IMR-90 (cell line): ENCODE measurements at regions not wholly inside any gene's neighbourhood (a gene's known extent, or its start where the extent isn't known, plus 50 kb on each side); places are given as distances from the start of the nearest gene placed in this dataset.
"Not testable (repeated sequence)": the region's sequence is repeated elsewhere in the genome, so short reads cannot be mapped to it uniquely, and the experiment has no call there.

Source experiments
- ATAC-seq: fragments of 200-7000 bp; cut with Tn5 transposase; 2 replicates; pipeline ENCODE4 v1.9.1; 2020; ENCODE audit warnings: low read depth, mild to moderate bottlenecking, moderate library complexity
- BruUV-seq: library from RNA; stranded (reverse); fragments of 400-500 nt; replicated peaks from 2 replicates; lab custom pipeline; 2021; lab: Mats Ljungman, UMichigan
- CTCF ChIA-PET: fragments of 300-600 bp; formaldehyde crosslinking; extraction: SDS; loops from one replicate; lab custom pipeline; 2021; ENCODE audit warnings: antibody characterized with exemption; lab: Yijun Ruan, JAX
- POLR2A ChIA-PET: fragments of 300-600 bp; sonication (Branson Sonifier 250); formaldehyde crosslinking; loops from one replicate; lab custom pipeline; 2022; ENCODE audit warnings: antibody characterized with exemption; ENCODE audit not compliant: unreplicated experiment; lab: Charles Lee
- DNase-seq: peaks from one replicate; pipeline ENCODE4 v3.0.0; 2013
- H2AFZ ChIP-seq: replicated peaks from 2 replicates; pipeline ENCODE3; 2013; ENCODE audit warnings: low read length, mild to moderate bottlenecking; ENCODE audit not compliant: poor library complexity
- H2AK5ac ChIP-seq: 2 replicates; pipeline ENCODE4 v1.6.1; 2013; ENCODE audit warnings: low read depth, low read length, inconsistent platforms
- H2AK9ac ChIP-seq: replicated peaks from 2 replicates; pipeline ENCODE3; 2013; ENCODE audit warnings: mild to moderate bottlenecking, low read depth, low read length, moderate library complexity; ENCODE audit not compliant: poor library complexity
- H2BK120ac ChIP-seq: 2 replicates; pipeline ENCODE4 v1.6.1; 2013; ENCODE audit warnings: low read depth, low read length, inconsistent platforms
- H2BK15ac ChIP-seq: 3 replicates; pipeline ENCODE4 v1.6.1; 2013; ENCODE audit warnings: low read depth, low read length, inconsistent platforms
- H2BK20ac ChIP-seq: 2 replicates; pipeline ENCODE4 v1.6.1; 2013; ENCODE audit warnings: low read depth, mild to moderate bottlenecking, inconsistent platforms, low read length, moderate library complexity
- H2BK5ac ChIP-seq: 2 replicates; pipeline ENCODE4 v1.6.1; 2013; ENCODE audit warnings: mild to moderate bottlenecking, low read depth, low read length, inconsistent platforms; ENCODE audit not compliant: poor library complexity, severe bottlenecking
- H3K14ac ChIP-seq: replicated peaks from 2 replicates; pipeline ENCODE4 v1.6.1; 2013; ENCODE audit warnings: low read depth, low read length, inconsistent platforms
- H3K18ac ChIP-seq: 2 replicates; pipeline ENCODE4 v1.6.1; 2013; ENCODE audit warnings: low read depth, low read length, control low read depth
- H3K23ac ChIP-seq: 2 replicates; pipeline ENCODE4 v1.6.1; 2013; ENCODE audit warnings: low read depth, low read length, inconsistent platforms
- H3K27ac ChIP-seq: 2 replicates; pipeline ENCODE4 v1.5.1; 2013; ENCODE audit warnings: mild to moderate bottlenecking, control low read depth, low read length; ENCODE audit not compliant: insufficient read depth
- H3K27me3 ChIP-seq: 2 replicates; pipeline ENCODE4 v1.6.1; 2013; ENCODE audit warnings: low read length; ENCODE audit not compliant: control insufficient read depth, insufficient read depth
- H3K36me3 ChIP-seq: 2 replicates; pipeline ENCODE4 v1.6.1; 2013; ENCODE audit warnings: low read length, mixed read lengths; ENCODE audit not compliant: control insufficient read depth, insufficient read depth
- H3K4ac ChIP-seq: 2 replicates; pipeline ENCODE4 v1.6.1; 2013; ENCODE audit warnings: low read depth, low read length, inconsistent platforms
- H3K4me1 ChIP-seq: 2 replicates; pipeline ENCODE4 v1.6.1; 2013; ENCODE audit warnings: low read length, mixed read lengths; ENCODE audit not compliant: control insufficient read depth, insufficient read depth
- H3K4me2 ChIP-seq: 2 replicates; pipeline ENCODE4 v1.6.1; 2013; ENCODE audit warnings: low read depth, mild to moderate bottlenecking, control low read depth, low read length, moderate library complexity
- H3K4me3 ChIP-seq: 2 replicates; pipeline ENCODE4 v1.5.1; 2013; ENCODE audit warnings: low read depth, mild to moderate bottlenecking, control low read depth, low read length, moderate library complexity; ENCODE audit not compliant: insufficient read depth
- H3K56ac ChIP-seq: 2 replicates; pipeline ENCODE4 v1.6.1; 2013; ENCODE audit warnings: low read length, inconsistent platforms; ENCODE audit not compliant: insufficient read depth; ENCODE audit errors: extremely low read depth
- H3K79me1 ChIP-seq, 2 experiments: 2 replicates each; pipeline ENCODE4 v1.6.1; 2013; ENCODE audit warnings: low read length in 2 of 2, inconsistent platforms in 1 of 2, low read depth in 1 of 2
- H3K9ac ChIP-seq: 2 replicates; pipeline ENCODE4 v1.6.1; 2013; ENCODE audit warnings: low read depth, low read length, control low read depth
- H3K9me1 ChIP-seq: 2 replicates; pipeline ENCODE4 v1.6.1; 2013; ENCODE audit warnings: low read length, inconsistent platforms; ENCODE audit not compliant: insufficient read depth
- H3K9me3 ChIP-seq: 2 replicates; pipeline ENCODE4 v1.6.1; 2013; ENCODE audit warnings: low read length; ENCODE audit not compliant: control insufficient read depth, insufficient read depth
- H4K20me1 ChIP-seq: 2 replicates; pipeline ENCODE4 v1.6.1; 2013; ENCODE audit warnings: low read length, inconsistent platforms; ENCODE audit not compliant: insufficient read depth
- H4K5ac ChIP-seq: 2 replicates; pipeline ENCODE4 v1.6.1; 2013; ENCODE audit warnings: mild to moderate bottlenecking, low read depth, low read length, control low read depth
- H4K8ac ChIP-seq, 2 experiments: 2 replicates each; pipeline ENCODE4 v1.6.1; 2013; ENCODE audit warnings: low read depth in 2 of 2, low read length in 2 of 2, control low read depth in 1 of 2, inconsistent platforms in 1 of 2
- H4K91ac ChIP-seq: 2 replicates; pipeline ENCODE4 v1.6.1; 2013; ENCODE audit warnings: low read depth, low read length, inconsistent platforms; ENCODE audit not compliant: insufficient read depth
- WGBS, 2 experiments: methylation state at CpG; one replicate each; pipeline versions ENCODE4 v1.1.5 to v1.1.7; 2013; ENCODE audit warnings: missing lambda C conversion rate in 2 of 2; ENCODE audit not compliant: insufficient read length in 1 of 2; ENCODE audit errors: extremely low coverage in 2 of 2; 5-methylcytosine and 5-hydroxymethylcytosine counted together
- dilution Hi-C: fragments of 300-500 bp; cut with HindIII; formaldehyde crosslinking; loops from one replicate; pipeline ENCODE4 v1.14.3; 2018; ENCODE audit warnings: low sequenced_read_pairs; ENCODE audit not compliant: unreplicated experiment
- in situ Hi-C: fragments of 300-500 bp; cut with MboI; formaldehyde crosslinking; loops from 3 replicates; pipeline ENCODE4 v1.14.3; 2019; ENCODE audit warnings: low sequenced_read_pairs, inconsistent platforms, mixed read lengths
- intact Hi-C: fragments of 100-400 bp; cut with micrococcal nuclease; formaldehyde crosslinking; loops from 2 replicates; pipeline ENCODE4 v1.10.0; 2022

GRCh38 chr20:29115097-29115496 lies 2142.4 kb upstream of the DEFB115 start:
- dilution Hi-C loops, H3K4me3 ChIP-seq, H3K9me1 ChIP-seq, CTCF ChIA-PET, in situ Hi-C loops, H3K36me3 ChIP-seq, H3K4ac ChIP-seq, H3K79me1 ChIP-seq, H4K5ac ChIP-seq, POLR2A ChIA-PET, H3K23ac ChIP-seq, H3K27ac ChIP-seq, H4K20me1 ChIP-seq, H3K9ac ChIP-seq, H3K4me2 ChIP-seq, H3K56ac ChIP-seq, H3K18ac ChIP-seq, H4K91ac ChIP-seq, H2BK5ac ChIP-seq, H2BK120ac ChIP-seq, H3K4me1 ChIP-seq, H3K14ac ChIP-seq, H2AFZ ChIP-seq, H2BK15ac ChIP-seq, DNase-seq, ATAC-seq, H3K27me3 ChIP-seq, H2AK5ac ChIP-seq, H2BK20ac ChIP-seq, intact Hi-C loops, H2AK9ac ChIP-seq, H4K8ac ChIP-seq, BruUV-seq: not testable (repeated sequence)
- H3K9me3 ChIP-seq = peaks cover 11% of the 10 kb centered on the region
- 70% methylated on average over 2 of the region's 4 CpGs; no CpG with 5 or more reads in 1 of the 2 experiments for WGBS, 2 experiments
